SU-DHL-6 (cell line): ENCODE measurements at regions not wholly inside any gene's neighbourhood (a gene's known extent, or its start where the extent isn't known, plus 50 kb on each side); places are given as distances from the start of the nearest gene placed in this dataset.

ENCODE experiments used
- CTCF ChIP-seq: fragments of 200-600 bp; sonication (generic); IDR thresholded peaks from one replicate; pipeline ENCODE4 v1.5.1; 2017; ENCODE audit warnings: antibody characterized with exemption, mild to moderate bottlenecking, low read length, moderate library complexity; ENCODE audit not compliant: insufficient read depth, poor library complexity, severe bottlenecking
- EZH2phosphoT487 ChIP-seq: fragments of 200-600 bp; sonication (generic), shearing (Covaris generic); conservative IDR thresholded peaks from 2 replicates; pipeline ENCODE4 v1.6.1; 2018; ENCODE audit warnings: mild to moderate bottlenecking, antibody characterized with exemption, low read length, moderate library complexity, mixed read lengths

GRCh38 chr1:195186544-195186943 lies 1421.7 kb downstream of the KCNT2 start:
- TF ChIP-seq CTCF (no peak), EZH2phosphoT487 (no peak)
